ENCODE measurements at regions not wholly inside any gene's neighbourhood (a gene's known extent, or its start where the extent isn't known, plus 50 kb on each side); places are given as distances from the start of the nearest gene placed in this dataset.
"Not testable (repeated sequence)": the region's sequence is repeated elsewhere in the genome, so short reads cannot be mapped to it uniquely, and the experiment has no call there.

DNA sequence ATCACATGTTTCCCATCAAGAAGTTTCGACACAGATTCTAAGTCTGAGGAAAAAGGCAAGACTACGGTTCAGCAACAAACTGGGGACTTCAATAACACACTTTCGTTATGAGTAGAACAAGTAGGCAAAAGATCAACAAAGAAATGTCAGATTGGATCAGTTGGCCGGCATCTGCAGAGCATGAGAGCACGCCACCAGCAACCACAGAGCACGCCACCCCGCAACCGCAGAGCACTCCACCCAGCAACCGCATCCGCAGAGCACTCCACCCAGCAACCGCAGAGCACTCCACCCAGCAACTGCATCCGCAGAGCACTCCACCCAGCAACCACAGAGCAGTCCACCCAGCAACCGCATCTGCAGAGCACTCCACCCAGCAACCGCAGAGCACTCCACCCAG, 89.7 kb upstream of the FAM20C start:
- DNase-seq, result no peak

DNA sequence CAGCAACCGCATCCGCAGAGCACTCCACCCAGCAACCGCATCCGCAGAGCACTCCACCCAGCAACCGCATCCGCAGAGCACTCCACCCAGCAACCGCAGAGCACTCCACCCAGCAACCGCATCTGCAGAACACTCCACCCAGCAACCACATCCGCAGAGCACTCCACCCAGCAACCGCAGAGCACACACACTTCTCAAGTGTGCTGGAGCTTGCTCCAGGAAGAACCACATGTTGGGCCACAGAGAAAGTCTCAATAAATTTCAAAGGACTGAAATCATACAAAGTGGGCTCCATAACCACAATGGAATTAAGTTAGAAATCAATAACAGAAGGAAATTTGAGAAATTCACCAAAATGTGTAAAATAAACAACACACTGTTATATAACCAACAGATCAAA, 88.4 kb upstream of the FAM20C start:
- not testable (repeated sequence) for DNase-seq

DNA sequence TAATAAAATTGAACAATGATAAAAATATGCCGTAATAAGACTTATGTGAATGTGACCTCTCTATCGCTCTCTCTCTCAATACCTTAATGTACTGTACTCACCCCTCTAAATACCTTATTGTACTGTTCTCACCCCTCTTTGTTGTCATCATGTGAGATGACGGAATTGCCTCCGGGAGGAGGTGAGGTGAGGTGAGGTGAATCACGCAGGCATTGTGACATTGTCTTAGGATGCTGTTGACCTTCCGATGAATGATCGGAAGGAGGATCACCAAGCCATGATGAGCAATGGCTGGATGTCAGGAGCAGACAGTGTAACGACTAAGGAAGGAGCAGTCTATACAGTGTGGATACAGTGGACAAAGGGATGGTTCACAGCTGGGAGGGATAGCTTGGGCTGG, 87.4 kb upstream of the FAM20C start:
- no peak for DNase-seq

DNA sequence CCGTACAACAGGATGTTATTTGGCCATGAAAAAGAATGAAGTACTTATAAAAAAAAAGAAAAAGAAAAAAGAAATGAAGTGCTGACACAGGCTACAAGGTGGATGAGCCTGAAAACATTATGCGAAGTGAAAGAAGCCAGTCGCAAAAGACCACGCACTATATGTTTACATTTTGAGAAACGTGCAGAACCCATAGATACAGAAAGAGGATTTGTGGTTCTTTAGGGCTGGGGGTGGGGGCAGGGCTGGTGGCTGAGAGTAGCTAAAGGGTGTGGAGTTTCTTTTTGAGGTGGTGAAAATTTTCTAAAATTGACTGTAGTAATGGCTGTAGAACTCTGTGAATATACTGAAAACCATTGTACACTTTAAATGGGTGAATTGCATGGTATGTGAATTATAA, 86.0 kb upstream of the FAM20C start:
- DNase-seq, result no peak

DNA sequence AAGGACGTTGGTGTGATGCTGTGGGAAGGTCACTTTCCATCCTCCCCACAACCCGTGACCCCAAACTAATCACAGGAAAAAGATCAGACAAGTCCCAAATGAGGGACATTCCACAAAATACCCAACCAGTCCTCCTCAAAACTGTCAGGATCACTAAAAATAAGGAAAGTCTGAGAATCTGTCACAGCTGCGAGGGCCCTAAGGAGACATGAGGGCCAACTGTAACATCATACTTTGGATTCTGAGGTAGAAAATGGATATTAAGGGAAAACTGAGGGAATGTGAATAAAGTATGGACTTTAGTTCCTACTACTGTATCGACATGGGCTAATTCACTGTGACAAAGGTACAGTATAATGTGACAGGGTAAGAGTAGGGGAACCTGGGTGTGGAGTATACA, 85.1 kb upstream of the FAM20C start:
- DNase-seq, result no peak

DNA sequence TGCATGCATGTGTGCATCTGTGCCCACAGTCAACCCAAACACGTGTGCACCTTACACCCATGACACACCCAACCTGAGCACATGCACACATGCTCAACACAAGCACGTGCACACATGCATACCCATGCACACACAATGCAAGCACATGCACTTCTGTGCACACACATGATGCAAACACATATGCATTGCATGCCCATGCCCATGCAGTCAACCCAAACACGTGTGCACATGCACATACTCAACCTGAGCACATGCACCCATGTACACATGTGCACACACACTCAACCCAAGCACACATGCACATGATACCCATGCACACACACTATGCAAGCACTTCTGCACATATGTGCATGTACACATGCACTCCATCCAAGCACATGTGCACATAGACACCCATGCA, 84.5 kb upstream of the FAM20C start:
- DNase-seq, result no peak

DNA sequence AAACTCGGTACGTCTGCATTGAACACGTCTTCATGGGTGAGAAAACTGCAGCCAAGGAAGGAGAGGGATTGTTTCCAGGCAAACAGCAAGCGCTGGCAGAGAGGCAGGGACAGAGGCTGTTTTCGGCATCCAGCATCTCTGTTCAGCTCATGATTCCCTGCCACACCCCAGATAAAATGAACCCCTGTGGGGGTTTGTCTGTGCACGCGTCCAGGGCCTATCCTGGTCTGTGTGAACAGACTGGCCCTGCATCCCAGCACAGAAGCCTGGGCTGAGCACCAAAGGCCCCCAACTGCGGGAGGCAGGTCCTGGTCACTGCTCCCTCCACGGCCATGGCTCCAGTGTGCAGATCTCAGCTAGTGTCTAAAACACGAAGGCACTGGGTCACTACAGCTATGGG, 83.3 kb upstream of the FAM20C start:
- no peak for DNase-seq

DNA sequence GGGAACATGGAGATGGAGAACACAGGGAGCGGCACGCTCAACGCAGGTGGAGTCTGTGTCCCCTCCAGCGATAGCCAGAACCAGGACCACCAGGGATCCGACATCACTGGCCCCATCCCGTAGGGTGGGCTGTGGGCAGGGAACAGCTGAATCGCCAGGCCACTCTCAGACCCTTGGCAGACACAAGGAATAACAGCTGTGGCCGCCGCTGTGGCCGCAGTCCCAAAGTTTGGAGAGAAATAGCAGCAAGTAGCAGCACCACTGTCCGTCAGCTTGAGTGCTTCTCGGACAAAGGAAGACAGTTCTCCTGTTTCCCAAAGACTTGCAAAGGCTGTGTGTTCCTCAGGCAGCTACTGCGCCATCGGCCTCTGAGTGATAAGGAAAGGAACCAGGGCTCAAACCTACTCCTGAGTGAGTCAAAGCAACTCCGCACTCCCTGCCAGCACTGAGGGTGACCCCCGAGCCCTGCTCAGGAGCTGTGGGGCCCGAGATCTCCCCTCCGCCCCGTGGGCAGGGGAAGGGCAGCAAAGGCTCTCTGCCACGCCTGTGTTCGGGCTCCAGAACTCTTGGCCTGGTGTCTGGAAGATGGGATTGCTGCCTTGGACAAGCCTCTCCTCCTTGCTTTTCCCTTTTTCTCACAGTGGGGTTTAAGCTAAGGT, 82.3 kb upstream of the FAM20C start:
- DNase-seq, result no peak

DNA sequence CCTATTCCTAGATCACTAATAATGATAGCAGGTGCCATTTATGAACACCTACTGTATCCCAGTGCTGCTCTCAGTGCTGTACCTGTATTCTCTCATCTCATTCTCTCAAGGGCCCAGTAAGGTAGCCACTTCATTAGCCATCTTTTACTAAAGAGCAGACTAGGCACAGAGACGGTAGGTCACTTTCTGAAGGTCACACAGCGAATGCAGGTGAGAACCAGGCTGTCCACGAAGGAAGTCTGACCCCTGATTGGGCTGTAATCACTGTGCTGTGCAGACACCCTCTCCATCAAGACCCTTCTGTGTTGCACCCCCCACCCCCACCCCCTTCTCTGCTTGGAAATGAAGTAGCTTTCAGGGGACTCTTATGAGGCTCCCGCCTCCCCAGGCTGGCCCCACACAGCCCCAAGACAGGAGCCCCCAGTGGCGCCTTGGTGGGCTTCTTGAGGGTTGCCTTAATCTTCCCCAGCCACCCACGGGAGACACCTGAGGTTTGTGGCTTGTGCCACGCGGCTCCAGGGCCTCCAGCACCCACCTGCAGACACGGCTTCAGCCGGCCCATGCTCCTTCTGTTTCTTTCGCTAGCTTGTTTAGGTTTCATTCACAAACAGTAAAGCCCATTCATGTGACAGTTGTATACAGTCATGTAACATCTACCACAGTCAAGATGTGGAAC, 81.7 kb upstream of the FAM20C start:
- no peak for DNase-seq

DNA sequence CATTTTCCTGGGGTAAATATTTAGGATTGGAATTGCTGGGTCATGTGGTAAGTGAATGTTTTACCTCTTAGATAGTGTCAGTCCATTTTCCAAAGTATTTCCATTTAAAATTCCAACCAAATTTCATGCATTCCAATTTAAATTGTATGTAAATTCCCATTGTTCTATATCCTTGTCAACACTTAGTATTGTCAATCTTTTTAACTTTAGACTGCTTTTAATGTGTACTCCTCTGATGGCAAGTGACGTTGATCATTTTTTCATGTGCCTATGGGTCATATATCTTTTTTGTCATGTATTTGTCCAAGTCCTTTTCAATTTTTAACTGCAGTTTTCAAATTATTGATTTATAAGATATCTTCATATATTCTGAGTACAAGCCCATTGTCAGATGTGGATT, 80.8 kb upstream of the FAM20C start:
- DNase-seq, result no peak

DNA sequence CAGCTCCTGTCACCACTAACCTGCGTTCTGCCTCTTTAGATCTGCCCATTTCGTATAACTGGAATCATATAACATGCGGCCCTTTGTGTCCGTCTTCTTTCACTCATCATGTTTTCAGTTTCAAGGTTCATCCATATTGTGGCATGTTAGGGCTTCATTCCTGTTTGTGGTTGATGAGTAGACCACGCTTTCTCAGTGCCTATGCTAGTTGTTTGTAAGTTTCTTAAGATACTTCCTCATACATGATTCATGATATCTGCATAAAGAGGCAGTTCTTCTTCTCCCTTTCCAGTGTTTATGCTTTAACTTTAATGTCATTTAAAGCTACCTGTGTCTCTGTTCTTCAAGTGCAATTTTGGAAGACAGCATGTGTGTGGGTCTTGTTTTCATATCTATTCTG, 79.5 kb upstream of the FAM20C start:
- DNase-seq, result no peak

DNA sequence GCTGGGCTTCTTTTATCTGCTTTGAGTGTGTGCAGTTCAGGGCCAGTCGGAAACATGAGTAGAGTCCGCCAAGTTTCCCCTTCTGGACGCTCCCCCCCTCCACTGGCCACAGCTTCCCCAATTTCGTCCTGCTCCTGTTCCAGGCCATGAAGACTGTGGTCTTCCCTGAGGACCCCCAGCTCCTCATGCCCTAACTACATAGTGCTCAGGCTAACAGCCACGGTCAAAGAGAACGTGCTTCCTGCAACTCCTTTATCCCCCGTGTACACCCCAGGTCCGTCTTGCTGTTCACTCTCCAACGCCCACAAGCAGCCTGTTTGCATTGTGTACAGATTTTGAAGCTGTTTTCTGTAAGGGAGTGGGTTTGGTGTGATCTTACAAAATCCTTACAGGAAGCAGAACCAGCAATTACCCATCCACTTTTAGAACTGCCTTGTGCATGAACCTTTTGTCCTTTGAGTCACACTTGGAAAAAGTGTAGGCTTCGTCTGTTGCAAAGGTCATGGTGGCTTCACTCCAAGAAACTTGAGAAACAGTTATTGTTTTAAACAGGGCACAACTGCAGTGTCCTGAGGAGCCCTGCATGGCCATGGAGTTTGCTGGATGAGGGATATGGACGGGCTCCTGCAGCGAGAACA, 77.0 kb upstream of the FAM20C start:
- DNase-seq, result peak in 1 of 2 donors; percentile 40

DNA sequence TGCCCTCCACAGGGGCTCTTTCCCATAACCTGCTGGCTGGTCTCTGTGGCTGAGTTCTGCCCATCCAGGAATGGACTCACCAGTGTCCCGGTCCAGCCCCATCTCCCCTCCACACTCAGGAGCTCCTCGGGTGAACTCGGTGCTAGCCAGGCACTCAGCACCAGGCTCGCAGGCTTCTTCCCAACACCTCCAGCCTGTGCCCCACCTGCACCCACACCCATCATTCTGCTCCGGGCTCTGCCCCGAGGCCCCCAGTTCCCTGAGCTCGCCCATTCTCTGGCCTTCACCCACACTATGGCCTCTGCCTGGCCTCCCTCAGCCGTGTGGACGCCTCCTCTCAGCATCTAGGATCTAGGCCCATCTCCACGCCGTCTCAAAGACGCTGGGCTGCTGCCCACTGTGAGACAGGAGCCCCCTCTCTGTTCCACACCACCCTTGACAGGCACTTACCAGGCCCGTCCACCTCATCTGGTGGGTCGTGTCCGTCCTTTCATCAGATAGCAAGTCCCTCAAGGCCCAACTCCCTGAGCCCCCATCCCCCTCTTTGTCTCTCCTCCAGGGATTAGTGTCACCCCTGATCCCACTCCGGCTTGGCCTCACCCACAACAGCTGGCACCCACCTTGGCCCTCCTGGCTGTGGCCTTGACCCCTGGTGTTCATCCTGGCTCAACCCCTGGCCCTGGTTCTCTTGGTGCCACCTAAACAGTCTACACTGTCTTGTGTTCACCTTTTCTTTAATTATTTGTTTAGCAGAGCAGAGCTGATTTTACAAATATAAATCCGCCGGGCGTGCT, 76.0 kb upstream of the FAM20C start:
- no peak for DNase-seq

DNA sequence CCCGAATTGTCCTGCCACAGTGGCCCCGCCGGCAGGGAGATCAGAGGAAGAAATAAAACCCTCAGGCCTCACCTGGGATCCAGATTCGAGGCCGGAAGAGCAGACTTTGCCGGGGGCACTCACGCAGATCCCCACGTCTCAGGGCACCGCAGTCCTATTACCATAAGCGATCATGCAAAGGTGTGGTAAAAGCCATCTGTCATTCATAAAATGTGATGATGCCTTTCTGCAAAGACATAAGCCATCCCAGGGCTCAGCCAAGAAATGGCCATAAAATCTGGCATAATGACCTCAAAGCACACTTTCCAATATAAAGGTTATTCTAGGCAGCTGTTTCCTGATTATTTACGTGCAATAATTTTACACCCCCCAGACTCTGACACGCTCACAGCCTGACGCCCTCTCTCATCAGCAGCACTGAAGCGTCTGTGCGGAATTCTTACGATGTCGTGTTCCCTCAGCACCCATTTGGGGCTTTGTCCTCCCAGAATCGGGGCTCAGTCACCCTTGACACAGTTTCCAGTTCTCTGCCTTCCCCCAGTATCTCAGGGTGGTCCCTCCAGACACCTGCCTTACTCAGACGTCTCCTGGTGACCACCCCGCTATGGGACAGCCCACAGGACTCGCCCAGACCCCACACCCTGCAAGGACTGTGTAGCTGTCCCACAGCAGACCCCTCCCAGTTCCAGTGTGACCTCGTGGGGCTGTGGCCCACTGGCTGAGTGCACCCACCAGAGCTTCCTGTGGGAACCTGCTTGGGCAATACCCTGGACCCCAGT, 74.3 kb upstream of the FAM20C start:
- no peak for DNase-seq

DNA sequence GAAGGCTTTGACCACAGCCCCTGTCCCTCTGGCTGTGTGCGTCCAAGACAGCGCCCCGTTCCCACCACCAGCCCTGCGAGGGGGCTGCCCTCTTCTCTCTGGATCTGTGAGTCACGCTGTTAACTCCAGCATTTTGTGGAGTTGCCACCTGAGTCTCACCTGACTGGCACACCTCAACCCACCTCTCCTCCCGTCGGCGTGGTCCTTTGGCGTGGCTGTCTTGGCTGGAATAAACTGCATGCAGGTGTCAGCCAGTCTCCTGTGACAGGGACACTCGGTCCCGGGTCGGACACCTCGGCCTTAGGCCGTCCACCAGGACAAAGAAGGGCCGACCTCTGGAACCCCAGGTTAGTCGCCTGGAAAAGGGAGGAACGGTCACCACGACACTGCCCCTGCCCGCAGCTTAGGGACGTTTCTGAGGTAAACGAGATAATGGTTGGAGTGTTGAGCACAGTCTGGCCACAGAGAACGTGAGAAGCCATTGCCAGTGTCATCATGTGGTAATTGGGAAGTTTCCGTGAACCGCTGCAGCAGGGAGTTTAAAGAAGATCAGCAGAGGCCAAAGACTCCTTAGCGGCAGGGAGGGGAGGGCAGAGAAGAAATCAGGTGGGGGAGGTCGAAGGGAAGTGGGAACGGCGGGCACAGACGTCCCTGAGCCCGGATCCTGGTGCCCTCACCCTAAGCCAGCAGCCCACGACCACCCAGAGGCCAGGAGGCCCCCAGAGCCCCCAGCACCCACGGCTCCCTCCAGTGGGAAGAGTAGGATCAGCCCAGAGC, 73.6 kb upstream of the FAM20C start:
- no peak for DNase-seq

DNA sequence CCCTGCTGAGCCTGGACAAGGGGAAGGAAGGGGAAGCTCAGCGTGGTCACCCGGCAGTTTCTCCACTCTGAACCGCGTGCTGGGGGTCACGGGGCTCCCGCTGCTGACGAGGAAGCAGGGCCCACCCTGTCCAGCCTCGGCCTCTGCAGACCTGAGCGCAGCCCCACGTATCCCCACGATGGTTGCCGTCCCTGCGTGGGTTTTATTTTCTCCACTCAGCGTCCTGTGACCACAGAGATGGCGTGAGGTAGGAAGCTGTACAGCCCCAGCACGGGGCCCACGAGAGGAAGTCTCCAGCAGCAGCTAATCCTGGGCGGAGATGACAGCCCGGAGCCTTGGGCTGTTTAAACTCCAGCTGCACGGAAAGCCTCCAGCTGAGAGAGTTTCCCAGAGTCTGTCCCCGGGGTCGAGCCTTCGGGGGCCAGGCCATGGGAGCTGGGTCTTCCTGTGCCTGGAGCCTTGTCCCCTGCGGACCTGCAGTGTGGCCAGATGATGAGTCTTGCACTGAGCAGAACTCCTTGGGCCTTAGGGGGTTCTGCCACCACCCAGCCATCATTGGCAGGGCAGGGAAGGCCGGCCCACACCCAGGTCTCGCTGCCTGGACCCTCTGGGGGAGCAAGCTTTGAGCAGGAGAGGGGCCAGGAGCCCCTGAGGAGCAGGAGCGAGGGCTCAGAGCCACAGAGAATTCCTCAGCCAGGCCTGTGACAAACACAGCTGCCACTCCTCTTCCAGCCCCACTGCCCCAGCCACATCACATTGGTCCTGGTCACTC, 72.8 kb upstream of the FAM20C start:
- peak in 1 of 2 donors; percentile 32 for DNase-seq

DNA sequence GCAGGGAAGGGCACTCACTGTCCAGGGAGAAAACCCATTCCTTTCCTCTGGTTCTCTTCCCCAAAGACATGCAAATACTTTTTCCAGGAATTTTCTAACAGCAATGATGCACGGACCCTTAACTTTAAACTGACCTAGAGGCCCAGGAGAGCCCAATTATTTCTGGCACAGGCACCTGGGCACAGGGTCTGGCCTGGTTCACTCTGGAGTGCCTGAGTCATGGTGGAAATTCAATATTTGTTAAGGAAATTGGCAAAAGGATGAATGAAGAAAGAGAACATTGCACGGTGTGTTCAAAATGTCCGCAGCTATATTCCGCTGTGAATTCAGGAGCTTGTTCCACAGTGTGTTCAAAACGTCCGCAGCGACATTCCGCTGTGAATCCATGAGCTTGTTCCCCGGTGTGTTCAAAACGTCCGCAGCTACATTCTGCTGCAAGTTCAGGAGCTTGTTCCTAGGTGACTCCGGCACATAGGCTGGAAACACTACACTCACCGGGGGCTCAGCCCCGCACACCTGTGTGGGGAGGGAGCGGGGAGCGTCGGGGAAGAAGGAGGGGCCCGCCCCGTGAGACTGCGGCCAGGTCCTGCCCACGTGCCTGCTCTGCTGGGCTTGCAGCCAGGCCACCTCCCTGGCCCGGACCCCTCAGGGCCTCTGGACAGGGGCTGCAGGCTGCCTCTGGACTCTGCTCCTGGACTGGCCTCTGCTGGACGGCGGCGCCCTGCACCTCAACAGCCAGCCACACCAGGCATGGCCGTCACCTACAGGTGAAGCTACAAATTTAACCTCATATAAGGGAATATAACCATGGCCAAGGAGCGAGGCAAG, 72.0 kb upstream of the FAM20C start:
- DNase-seq, result no peak

DNA sequence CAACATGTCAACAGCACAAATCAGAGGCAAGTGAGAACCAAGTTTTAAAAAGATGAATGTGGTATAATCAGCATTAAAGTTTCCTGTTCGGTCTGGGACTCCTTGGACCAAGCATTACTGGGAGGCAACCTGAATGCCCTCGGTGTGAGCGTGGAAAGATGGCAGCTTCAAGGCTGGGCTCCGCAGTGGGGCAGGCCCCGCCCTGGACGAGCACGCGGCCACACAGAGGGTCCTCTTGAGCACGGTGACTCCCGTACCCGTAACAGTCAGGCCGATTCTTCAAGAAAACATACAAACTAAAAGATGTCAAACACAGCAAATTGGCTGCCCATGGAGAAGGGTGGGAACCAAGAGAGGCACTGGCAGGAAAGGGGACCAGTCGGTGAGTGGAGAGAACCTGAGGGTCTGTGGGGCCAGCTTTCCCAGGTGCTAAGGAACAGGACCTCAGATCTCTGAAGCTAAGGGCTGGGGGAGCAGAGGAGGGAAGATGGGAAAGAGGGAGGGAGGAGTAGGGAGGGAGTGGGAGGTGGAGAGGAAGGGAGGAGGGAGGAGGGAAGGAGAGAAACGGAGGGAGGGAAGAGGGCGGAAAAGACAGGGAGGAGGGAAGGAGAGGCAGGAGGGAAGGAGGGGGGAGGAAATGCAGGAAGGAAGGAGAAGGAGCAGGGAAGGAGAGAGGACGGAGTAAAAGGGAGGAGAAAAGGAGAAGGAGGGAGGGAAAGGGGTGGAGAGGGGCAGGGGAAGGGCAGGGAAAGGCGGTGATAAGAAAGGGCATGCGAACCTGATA, 71.2 kb upstream of the FAM20C start:
- DNase-seq, result no peak

DNA sequence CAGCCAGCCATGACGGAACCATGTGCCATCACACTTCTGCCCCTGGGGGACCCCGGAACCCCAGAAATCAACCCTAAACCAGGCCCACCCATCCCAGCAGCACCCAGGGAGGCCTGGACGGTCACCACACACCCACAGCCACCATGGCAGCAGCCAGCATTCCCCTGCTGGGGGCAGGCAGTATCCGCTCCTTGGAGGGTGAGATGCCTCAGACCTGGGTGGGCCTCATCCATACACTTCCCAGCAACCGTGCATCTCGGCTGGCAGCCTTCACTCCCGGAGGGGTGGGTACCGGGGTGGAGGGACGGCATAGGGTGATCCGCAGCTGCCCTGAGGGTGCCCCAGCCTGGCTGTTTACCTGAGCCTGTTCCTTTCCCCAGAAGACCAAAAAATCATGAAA, 69.1 kb upstream of the FAM20C start:
- DNase-seq, result no peak
